Mucosa of descending colon (tissue), 3 donors: ENCODE measurements at regions not wholly inside any gene's neighbourhood (a gene's known extent, or its start where the extent isn't known, plus 50 kb on each side); places are given as distances from the start of the nearest gene placed in this dataset.

ENCODE experiments used
- ATAC-seq: fragments of 200-7000 bp; cut with Tn5 transposase; one replicate; pipeline ENCODE4 v1.9.1; 2020; ENCODE audit warnings: mild to moderate bottlenecking, moderate library complexity
- DNase-seq, 3 donors: peaks; one replicate each; pipeline ENCODE4 v3.0.0-alpha.2; 2020
- H3K36me3 ChIP-seq: fragments of 200-600 bp; one replicate; pipeline ENCODE4 v1.8.0; 2021; ENCODE audit warnings: low read depth, mild to moderate bottlenecking
- H3K4me1 ChIP-seq: fragments of 200-600 bp; one replicate; pipeline ENCODE4 v1.8.0; 2021; ENCODE audit warnings: low read depth, mild to moderate bottlenecking
- H3K4me3 ChIP-seq: fragments of 200-600 bp; one replicate; pipeline ENCODE4 v1.8.0; 2021; ENCODE audit warnings: mild to moderate bottlenecking
- H3K9me3 ChIP-seq: fragments of 200-600 bp; one replicate; pipeline ENCODE4 v1.8.0; 2021; ENCODE audit warnings: mild to moderate bottlenecking
- intact Hi-C, 2 donors: fragments of 100-400 bp; cut with DNase I in 1 of 2; cut with micrococcal nuclease in 1 of 2; formaldehyde crosslinking; loops; one replicate each; pipeline versions ENCODE4 v1.11.0 to v1.11.1; 2022; cut with DNase I, micrococcal nuclease
- TF ChIP-seq, protein P1 (sequence below): fragments of 200-600 bp; IDR thresholded peaks from one replicate; pipeline ENCODE4 v1.8.0; 2022; ENCODE audit warnings: antibody characterized with exemption, mild to moderate bottlenecking
- donor health status: DM: no; HTN: no; CAD: no; lungs with moderate emphysema.
- donor health status: DM: no; HTN: no; CAD: no.
- donor health status: DM: no; HTN: yes; CAD: no.

GRCh38 chrY:12981074-12981473 is 76.4 kb downstream of the DDX3Y start:
- H3K9me3 ChIP-seq = no peaks in the 10 kb centered on the region
- H3K36me3 ChIP-seq = no peaks in the 10 kb centered on the region
- intact Hi-C loops = no loop called here
- TF ChIP-seq, protein P1, sequence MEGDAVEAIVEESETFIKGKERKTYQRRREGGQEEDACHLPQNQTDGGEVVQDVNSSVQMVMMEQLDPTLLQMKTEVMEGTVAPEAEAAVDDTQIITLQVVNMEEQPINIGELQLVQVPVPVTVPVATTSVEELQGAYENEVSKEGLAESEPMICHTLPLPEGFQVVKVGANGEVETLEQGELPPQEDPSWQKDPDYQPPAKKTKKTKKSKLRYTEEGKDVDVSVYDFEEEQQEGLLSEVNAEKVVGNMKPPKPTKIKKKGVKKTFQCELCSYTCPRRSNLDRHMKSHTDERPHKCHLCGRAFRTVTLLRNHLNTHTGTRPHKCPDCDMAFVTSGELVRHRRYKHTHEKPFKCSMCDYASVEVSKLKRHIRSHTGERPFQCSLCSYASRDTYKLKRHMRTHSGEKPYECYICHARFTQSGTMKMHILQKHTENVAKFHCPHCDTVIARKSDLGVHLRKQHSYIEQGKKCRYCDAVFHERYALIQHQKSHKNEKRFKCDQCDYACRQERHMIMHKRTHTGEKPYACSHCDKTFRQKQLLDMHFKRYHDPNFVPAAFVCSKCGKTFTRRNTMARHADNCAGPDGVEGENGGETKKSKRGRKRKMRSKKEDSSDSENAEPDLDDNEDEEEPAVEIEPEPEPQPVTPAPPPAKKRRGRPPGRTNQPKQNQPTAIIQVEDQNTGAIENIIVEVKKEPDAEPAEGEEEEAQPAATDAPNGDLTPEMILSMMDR = no peak
- H3K4me1 ChIP-seq = no peaks in the 10 kb centered on the region
- no peak for ATAC-seq
- no peak for DNase-seq
- H3K4me3 ChIP-seq = no peak overlapping the region

DNA sequence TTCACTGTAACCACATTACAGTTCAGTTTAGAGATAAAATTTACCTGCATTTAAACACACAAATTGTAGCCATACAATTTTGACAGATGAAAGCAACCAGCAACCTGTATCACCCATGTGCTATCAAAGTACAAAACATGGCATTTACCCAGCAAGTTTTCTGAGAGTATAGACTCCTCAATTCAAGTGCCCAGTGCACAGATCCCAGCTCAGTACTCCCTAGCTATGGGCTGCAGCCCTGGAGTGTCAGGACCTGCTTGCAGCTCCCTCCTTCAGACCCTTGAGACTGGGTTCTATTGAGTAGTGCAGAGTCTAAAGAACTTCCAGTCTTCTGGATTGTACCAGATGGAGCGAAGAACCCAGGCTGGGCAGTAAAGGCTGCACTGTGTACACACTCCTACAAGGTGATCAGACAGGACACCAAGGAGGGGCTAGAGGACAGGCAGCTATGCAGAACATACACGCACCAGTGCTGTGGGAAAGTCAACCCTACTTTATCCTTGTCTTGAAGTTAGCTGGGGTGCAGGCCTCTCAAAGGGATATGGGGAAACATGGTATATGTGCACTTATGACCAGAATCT is 77.7 kb downstream of the DDX3Y start:
- TF ChIP-seq, protein P1 = no peak
- H3K36me3 ChIP-seq = no peaks in the 10 kb centered on the region
- intact Hi-C loops = no loop called here

GRCh38 chrY:12984637-12985344 is 80.1 kb downstream of the DDX3Y start:
- DNase-seq (no peak), ATAC-seq (no peak)
- TF ChIP-seq, protein P1 = no peak
- H3K4me3 ChIP-seq = no peak overlapping the region
- H3K36me3 ChIP-seq = no peaks in the 10 kb centered on the region
- intact Hi-C loops = no loop called here
- H3K4me1 ChIP-seq = no peaks in the 10 kb centered on the region
- H3K9me3 ChIP-seq = no peaks in the 10 kb centered on the region

More for the DNA sequence above, 77.7 kb downstream of the DDX3Y start:
- Histone ChIP-seq H3K4me1 (no peaks in the 10 kb centered on the region), H3K4me3 (no peak overlapping the region), H3K9me3 (no peaks in the 10 kb centered on the region)
- DNase-seq = no peak
- ATAC-seq = no peak

DNA sequence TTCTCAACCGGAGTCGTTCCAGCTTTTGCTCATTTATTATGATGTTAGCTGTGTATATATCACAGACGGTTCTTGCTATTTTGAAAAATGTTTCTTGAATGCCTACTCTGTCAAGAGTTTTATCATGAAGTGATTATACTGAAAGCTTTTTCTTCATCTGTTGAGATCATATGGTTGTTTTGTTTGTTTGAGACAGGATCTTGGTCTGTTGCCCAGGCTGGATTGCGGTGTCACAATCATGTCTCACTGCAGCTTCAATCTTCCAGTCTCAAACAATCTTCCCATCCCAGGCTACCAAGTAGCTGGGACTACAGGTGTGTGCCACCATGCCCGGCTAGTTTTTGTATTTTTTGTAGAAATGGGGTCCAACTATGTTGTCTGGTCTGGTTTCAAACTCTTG is 112.8 kb downstream of the DDX3Y start:
- intact Hi-C loops = no loop called here
- ATAC-seq (no peak), DNase-seq (no peak)
- no peaks in the 10 kb centered on the region for H3K9me3 ChIP-seq
- no peaks in the 10 kb centered on the region for H3K36me3 ChIP-seq
- H3K4me1 ChIP-seq = no peaks in the 10 kb centered on the region
- TF ChIP-seq, protein P1 = no peak
- no peak overlapping the region for H3K4me3 ChIP-seq

GRCh38 chrY:13019486-13019885 is 114.8 kb downstream of the DDX3Y start:
- H3K4me1 ChIP-seq = no peaks in the 10 kb centered on the region
- TF ChIP-seq, protein P1 = no peak
- ATAC-seq (no peak), DNase-seq (no peak)
- H3K9me3 ChIP-seq = no peaks in the 10 kb centered on the region
- no peak overlapping the region for H3K4me3 ChIP-seq
- H3K36me3 ChIP-seq = no peaks in the 10 kb centered on the region
- intact Hi-C loops = no loop called here
